ENCODE measurements at regions not wholly inside any gene's neighbourhood (a gene's known extent, or its start where the extent isn't known, plus 50 kb on each side); places are given as distances from the start of the nearest gene placed in this dataset.

- ChIA-PET CTCF (no interaction called here), POLR2A (ENCODE audit: low non-redundant PET) (no interaction called here)
- Histone ChIP-seq H3K4me1 (ENCODE audit: insufficient read depth, low read length, poor library complexity, severe bottlenecking) (peaks cover 4% of the 10 kb centered on the region), H3K27me3 (replicated peaks; ENCODE audit: insufficient read depth, low read depth, low read length, poor library complexity) (no peaks in the 10 kb centered on the region), H3K36me3 (ENCODE audit: insufficient read depth, low read length, poor library complexity, severe bottlenecking) (no peaks in the 10 kb centered on the region), H3K9me3 (ENCODE audit: low read depth, low read length, poor library complexity, severe bottlenecking) (no peaks in the 10 kb centered on the region), H3K4me3 (ENCODE audit: low read depth, low read length, poor library complexity, severe bottlenecking) (no peak overlapping the region), H3K27ac (ENCODE audit: low read depth, low read length, poor library complexity, severe bottlenecking) (no peak overlapping the region)
- intact Hi-C loops (cut with micrococcal nuclease; ENCODE audit: unreplicated experiment) = no loop called here
- no TSS peak for BruUV-seq (replicated peaks)
- TF ChIP-seq EZH2 (IDR thresholded peaks at IDR 0.05; ENCODE audit: borderline replicate concordance, low read depth, low read length, poor library complexity, severe bottlenecking) (no peak), CTCF (conservative IDR thresholded peaks at IDR 0.05; ENCODE audit: low read depth, low read length) (no peak)
- peak; percentile 71 for DNase-seq (ENCODE audit: low spot score)
Observed at GRCh38 chr6:98583506-98583905, 250.9 kb upstream of the POU3F2 start.

DNA sequence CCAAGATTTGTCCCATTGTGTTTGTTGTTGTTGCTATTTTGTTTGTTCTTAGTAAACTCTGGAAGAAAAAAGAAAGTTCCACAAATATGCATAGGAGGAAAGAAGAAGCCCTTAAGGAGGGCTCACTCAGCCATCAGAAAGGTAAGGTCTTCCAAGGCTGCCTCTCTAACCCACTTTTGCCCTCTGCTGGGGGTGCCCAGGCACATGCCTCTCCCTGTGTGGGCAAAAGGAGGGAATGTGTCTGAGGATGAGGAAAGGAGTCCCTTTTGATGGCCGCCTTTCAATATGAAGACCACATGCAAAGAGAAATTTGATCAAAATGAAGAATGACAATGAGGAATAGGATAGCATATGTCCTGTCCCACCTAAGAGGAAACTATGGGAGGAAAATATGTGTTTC, 248.2 kb upstream of the POU3F2 start:
- ChIA-PET CTCF (no interaction called here), POLR2A (ENCODE audit: low non-redundant PET) (no interaction called here)
- no peak overlapping the region for H3K27ac ChIP-seq (ENCODE audit: low read depth, low read length, poor library complexity, severe bottlenecking)
- TF ChIP-seq CTCF (conservative IDR thresholded peaks at IDR 0.05; ENCODE audit: low read depth, low read length) (no peak), EZH2 (IDR thresholded peaks at IDR 0.05; ENCODE audit: borderline replicate concordance, low read depth, low read length, poor library complexity, severe bottlenecking) (no peak)
- peaks cover 4% of the 10 kb centered on the region for H3K4me1 ChIP-seq (ENCODE audit: insufficient read depth, low read length, poor library complexity, severe bottlenecking)
- no peak for DNase-seq (ENCODE audit: low spot score)
- H3K9me3 ChIP-seq (ENCODE audit: low read depth, low read length, poor library complexity, severe bottlenecking) = no peaks in the 10 kb centered on the region
- BruUV-seq (replicated peaks) = no TSS peak
- no peaks in the 10 kb centered on the region for H3K27me3 ChIP-seq (replicated peaks; ENCODE audit: insufficient read depth, low read depth, low read length, poor library complexity)
- H3K36me3 ChIP-seq (ENCODE audit: insufficient read depth, low read length, poor library complexity, severe bottlenecking) = no peaks in the 10 kb centered on the region
- intact Hi-C loops (cut with micrococcal nuclease; ENCODE audit: unreplicated experiment) = no loop called here
- H3K4me3 ChIP-seq (ENCODE audit: low read depth, low read length, poor library complexity, severe bottlenecking) = no peak overlapping the region

- Histone ChIP-seq H3K27ac (ENCODE audit: low read depth, low read length, poor library complexity, severe bottlenecking) (no peak overlapping the region), H3K9me3 (ENCODE audit: low read depth, low read length, poor library complexity, severe bottlenecking) (no peaks in the 10 kb centered on the region), H3K27me3 (replicated peaks; ENCODE audit: insufficient read depth, low read depth, low read length, poor library complexity) (no peaks in the 10 kb centered on the region), H3K4me3 (ENCODE audit: low read depth, low read length, poor library complexity, severe bottlenecking) (no peak overlapping the region), H3K4me1 (ENCODE audit: insufficient read depth, low read length, poor library complexity, severe bottlenecking) (peaks cover 4% of the 10 kb centered on the region), H3K36me3 (ENCODE audit: insufficient read depth, low read length, poor library complexity, severe bottlenecking) (no peaks in the 10 kb centered on the region)
- intact Hi-C loops (cut with micrococcal nuclease; ENCODE audit: unreplicated experiment) = no loop called here
- CTCF ChIA-PET = no interaction called here
- TF ChIP-seq EZH2 (IDR thresholded peaks at IDR 0.05; ENCODE audit: borderline replicate concordance, low read depth, low read length, poor library complexity, severe bottlenecking) (no peak), CTCF (conservative IDR thresholded peaks at IDR 0.05; ENCODE audit: low read depth, low read length) (no peak)
- no TSS peak for BruUV-seq (replicated peaks)
- POLR2A ChIA-PET (ENCODE audit: low non-redundant PET) = no interaction called here
- DNase-seq (ENCODE audit: low spot score) = no peak
Observed at GRCh38 chr6:98587555-98587954, 246.8 kb upstream of the POU3F2 start.
